HCT116 (cell line): ENCODE measurements at regions not wholly inside any gene's neighbourhood (a gene's known extent, or its start where the extent isn't known, plus 50 kb on each side); places are given as distances from the start of the nearest gene placed in this dataset.
"Not testable (repeated sequence)": the region's sequence is repeated elsewhere in the genome, so short reads cannot be mapped to it uniquely, and the experiment has no call there.

Experiments
- ATAC-seq: fragments of 200-7000 bp; cut with Tn5 transposase; 2 replicates; pipeline ENCODE4 v1.9.1; 2020; ENCODE audit warnings: mild to moderate bottlenecking, moderate library complexity
- BruUV-seq: library from RNA; stranded (reverse); fragments of 400-500 nt; replicated peaks from 2 replicates; lab custom pipeline; 2021; lab: Mats Ljungman, UMichigan
- CTCF ChIA-PET: fragments of 300-600 bp; sonication (Branson Sonifier 250); formaldehyde crosslinking; loops from one replicate; lab custom pipeline; 2021; ENCODE audit warnings: antibody characterized with exemption; lab: Charles Lee
- POLR2A ChIA-PET: fragments of 300-600, 350-600 bp; sonication (Branson Sonifier 250); formaldehyde crosslinking; loops from one replicate; lab custom pipeline; 2021; ENCODE audit warnings: antibody characterized with exemption; lab: Charles Lee
- RAD21 ChIA-PET, 2 experiments: fragments of 300-600 bp; sonication (Branson Sonifier 250); formaldehyde crosslinking; loops; one replicate each; lab custom pipeline; 2023; ENCODE audit warnings: low total read pairs in 2 of 2; ENCODE audit not compliant: uncharacterized antibody in 2 of 2, unreplicated experiment in 2 of 2, low non-redundant PET in 1 of 2; lab: Charles Lee
- DNase-seq: peaks from one replicate; pipeline ENCODE4 v3.0.0-alpha.2; 2010; ENCODE audit warnings: low read depth, low spot score
- H2AFZ ChIP-seq: fragments of 200-600 bp; shearing (Covaris generic), sonication (generic); 2 replicates; pipeline ENCODE4 v1.6.1; 2017; ENCODE audit warnings: low read depth, mixed run types, mixed read lengths, antibody characterized with exemption, low read length; ENCODE audit not compliant: poor library complexity, severe bottlenecking
- H3K27ac ChIP-seq: 2 replicates; pipeline ENCODE4 v1.5.1; 2012; ENCODE audit warnings: low read depth, low read length
- H3K27me3 ChIP-seq: fragments of 200-600 bp; sonication (generic); 2 replicates; pipeline ENCODE4 v1.6.1; 2016; ENCODE audit warnings: mixed run types, low read length, mixed read lengths; ENCODE audit not compliant: insufficient read depth
- H3K36me3 ChIP-seq, 2 experiments: fragments of 200-500 bp in 1 of 2; fragments of 200-600 bp in 1 of 2; sonication (Bioruptor generic) in 1 of 2; sonication (generic) in 1 of 2; 2 replicates each; pipeline versions ENCODE4 v1.5.1 to v1.6.1; 2014 to 2016; ENCODE audit warnings: low read length in 2 of 2, inconsistent platforms in 1 of 2, mixed read lengths in 1 of 2, mixed run types in 1 of 2; ENCODE audit not compliant: insufficient read depth in 2 of 2, control insufficient read depth in 1 of 2
- H3K4me1 ChIP-seq, 2 experiments: fragments of 200-600 bp in 1 of 2; sonication (generic) in 1 of 2; 2 replicates each; pipeline versions ENCODE4 v1.5.1 to v1.6.1; 2012 to 2017; ENCODE audit warnings: low read length in 2 of 2, inconsistent platforms in 1 of 2, mild to moderate bottlenecking in 1 of 2, mixed read lengths in 1 of 2, mixed run types in 1 of 2, moderate library complexity in 1 of 2; ENCODE audit not compliant: insufficient read depth in 2 of 2, control insufficient read depth in 1 of 2
- H3K4me2 ChIP-seq: fragments of 200-600 bp; sonication (generic); 2 replicates; pipeline ENCODE4 v1.6.1; 2017; ENCODE audit warnings: mixed run types, low read length, mixed read lengths
- H3K4me3 ChIP-seq, 2 experiments: fragments of 200-600 bp in 1 of 2; sonication (generic) in 1 of 2; replicated peaks in 1 of 2; 2 replicates each; pipeline ENCODE4 v1.5.1; 2011 to 2016; ENCODE audit warnings: low read length in 2 of 2, control low read depth in 1 of 2, low read depth in 1 of 2, mild to moderate bottlenecking in 1 of 2, mixed read lengths in 1 of 2, mixed run types in 1 of 2
- H3K79me2 ChIP-seq: fragments of 200-600 bp; sonication (generic); 2 replicates; pipeline ENCODE4 v1.6.1; 2017; ENCODE audit warnings: mild to moderate bottlenecking, mixed run types, low read length, moderate library complexity, mixed read lengths; ENCODE audit not compliant: insufficient read depth
- H3K9ac ChIP-seq: fragments of 200-600 bp; sonication (generic); 2 replicates; pipeline ENCODE4 v1.6.1; 2016; ENCODE audit warnings: low read length, mixed read lengths
- H3K9me2 ChIP-seq: fragments of 200-600 bp; sonication (generic), shearing (Covaris generic); 2 replicates; pipeline ENCODE4 v1.6.1; 2017; ENCODE audit warnings: mixed run types, mild to moderate bottlenecking, moderate library complexity; ENCODE audit not compliant: insufficient read depth
- H3K9me3 ChIP-seq, 2 experiments: fragments of 200-500 bp in 1 of 2; fragments of 200-600 bp in 1 of 2; sonication (Bioruptor generic) in 1 of 2; sonication (generic) in 1 of 2; 2 replicates each; pipeline ENCODE4 v1.6.1; 2014 to 2017; ENCODE audit warnings: low read length in 2 of 2, mixed read lengths in 2 of 2, inconsistent platforms in 1 of 2, low read depth in 1 of 2, mild to moderate bottlenecking in 1 of 2, mixed run types in 1 of 2, moderate library complexity in 1 of 2; ENCODE audit not compliant: control insufficient read depth in 1 of 2, insufficient read depth in 1 of 2
- H4K20me1 ChIP-seq: fragments of 200-600 bp; sonication (generic), shearing (Covaris generic); 2 replicates; pipeline ENCODE4 v1.6.1; 2017; ENCODE audit warnings: mixed run types, mild to moderate bottlenecking, moderate library complexity; ENCODE audit not compliant: insufficient read depth
- EGR1 ChIP-seq: IDR thresholded peaks from 2 replicates; pipeline ENCODE4 v1.6.1; 2012; ENCODE audit warnings: low read depth
- ELF1 ChIP-seq: IDR thresholded peaks from 2 replicates; pipeline ENCODE4 v1.6.1; 2012; ENCODE audit warnings: low read depth, borderline replicate concordance
- EZH2 ChIP-seq: fragments of 200-600 bp; sonication (generic); IDR thresholded peaks from 2 replicates; pipeline ENCODE4 v1.6.1; 2017; ENCODE audit warnings: antibody characterized with exemption, mixed run types
- EZH2phosphoT487 ChIP-seq: fragments of 200-600 bp; IDR thresholded peaks from 2 replicates; pipeline ENCODE4 v1.6.1; 2018; ENCODE audit warnings: antibody characterized with exemption, borderline replicate concordance
- FOSL1 ChIP-seq: IDR thresholded peaks from 2 replicates; pipeline ENCODE4 v1.6.1; 2012; ENCODE audit warnings: low read depth
- MAX ChIP-seq: IDR thresholded peaks from 2 replicates; pipeline ENCODE4 v1.6.1; 2012
- REST ChIP-seq: IDR thresholded peaks from 2 replicates; pipeline ENCODE4 v1.6.1; 2012; ENCODE audit warnings: low read depth
- SP1 ChIP-seq: IDR thresholded peaks from 2 replicates; pipeline ENCODE4 v1.6.1; 2012; ENCODE audit warnings: low read depth
- SRF ChIP-seq: IDR thresholded peaks from 2 replicates; pipeline ENCODE4 v1.6.1; 2012; ENCODE audit warnings: low read depth
- TCF7L2 ChIP-seq: IDR thresholded peaks from 2 replicates; pipeline ENCODE4 v1.7.0; 2011; ENCODE audit warnings: borderline replicate concordance, inconsistent platforms; ENCODE audit not compliant: insufficient read depth, insufficient read length; ENCODE audit errors: extremely low read depth
- YY1 ChIP-seq: IDR thresholded peaks from 2 replicates; pipeline ENCODE4 v1.6.1; 2011; ENCODE audit warnings: low read length, low read depth, moderate library complexity, mild to moderate bottlenecking; ENCODE audit not compliant: insufficient replicate concordance; ENCODE audit errors: extremely low read depth
- intact Hi-C: fragments of 100-400 bp; cut with micrococcal nuclease; formaldehyde crosslinking; loops from 2 replicates; pipeline ENCODE4 v1.10.0; 2022

- H3K4me1 ChIP-seq, result peaks cover 2 to 14% of the 10 kb centered on the region in 2 experiments; a peak in 2 of 4 replicates
- H2AFZ ChIP-seq, H3K9me3 ChIP-seq, RAD21 ChIA-PET, H3K9ac ChIP-seq, H3K4me2 ChIP-seq, H3K36me3 ChIP-seq, DNase-seq, intact Hi-C loops, H3K27ac ChIP-seq, POLR2A ChIA-PET, H3K79me2 ChIP-seq, BruUV-seq, ATAC-seq, H3K4me3 ChIP-seq, H4K20me1 ChIP-seq, CTCF ChIA-PET, H3K27me3 ChIP-seq, H3K9me2 ChIP-seq: not testable (repeated sequence)
These were observed 76.5 kb upstream of the TCF21 start for GRCh38 chr6:133812446-133812845.

GRCh38 chr6:133814238-133814637 is 74.7 kb upstream of the TCF21 start:
- Histone ChIP-seq H3K27me3 (no peaks in the 10 kb centered on the region), H3K9me2 (no peaks in the 10 kb centered on the region)
- intact Hi-C loops, result no loop called here
- BruUV-seq, result no TSS peak
- POLR2A ChIA-PET, result no interaction called here
- CTCF ChIA-PET, result interaction anchor here (1.1 to 2.2 kb wide), 2 partner anchors 24 to 245 kb away, joined by 4 to 8 read pairs; no protein-coding TSS in a partner anchor
- no peak for TF ChIP-seq REST
- TF ChIP-seq EGR1, result no peak
- no peak for TF ChIP-seq MAX
- TF ChIP-seq EZH2phosphoT487, result no peak
- no peak for TF ChIP-seq SRF
- no peak for TF ChIP-seq SP1
- TF ChIP-seq YY1, result no peak
- no peak for TF ChIP-seq FOSL1
- no peak for TF ChIP-seq TCF7L2
- no peak for TF ChIP-seq EZH2
- no peak for TF ChIP-seq ELF1
- TF ChIP-seq, all 23 proteins: peak for 0
- DNase-seq (no peak), ATAC-seq (no peak)
- Histone ChIP-seq H3K4me1 (peaks cover 2 to 14% of the 10 kb centered on the region in 2 experiments; a peak in 2 of 4 replicates), H3K4me3 (no peak overlapping the region), H3K36me3 (no peaks in the 10 kb centered on the region), H3K9me3 (no peaks in the 10 kb centered on the region), H3K4me2 (no peak overlapping the region), H2AFZ (no peak overlapping the region), H3K27ac (no peak overlapping the region), H3K79me2 (no peaks in the 10 kb centered on the region), H3K9ac (no peak overlapping the region), H4K20me1 (no peaks in the 10 kb centered on the region)
- RAD21 ChIA-PET, result no interaction called here
